ENCODE measurements at regions not wholly inside any gene's neighbourhood (a gene's known extent, or its start where the extent isn't known, plus 50 kb on each side); places are given as distances from the start of the nearest gene placed in this dataset.

- TF ChIP-seq CTCF (IDR thresholded peaks at IDR 0.05; ENCODE audit: unreplicated experiment): no peak
- Mint-ChIP-seq H3K36me3 (ENCODE audit: insufficient read depth, unreplicated experiment) (no peaks in the 10 kb centered on the region), H3K4me1 (ENCODE audit: insufficient read depth, unreplicated experiment) (no peaks in the 10 kb centered on the region), H3K4me3 (ENCODE audit: unreplicated experiment) (no peak overlapping the region), H3K9me3 (ENCODE audit: unreplicated experiment) (no peaks in the 10 kb centered on the region), H3K27me3 (ENCODE audit: insufficient read depth, unreplicated experiment) (no peaks in the 10 kb centered on the region), H3K27ac (ENCODE audit: low read depth, unreplicated experiment) (no peak overlapping the region)
- ChIA-PET POLR2A (interaction anchor here (0.7 to 1.6 kb wide), 7 partner anchors 9 to 86 kb away, joined by 3 to 6 read pairs (median 4); no protein-coding TSS in a partner anchor), CTCF (interaction anchor here (0.6 kb wide), 1 partner anchor 17 kb away, joined by 3 read pairs; no protein-coding TSS in a partner anchor)
- no peak for DNase-seq (ENCODE audit: unreplicated experiment)
- no TSS peak for BruUV-seq (replicated peaks)
- intact Hi-C loops (cut with micrococcal nuclease): no loop called here
Measured at GRCh38 chr1:234697015-234697414, 87.0 kb upstream of the IRF2BP2 start.

GRCh38 chr1:234696148-234696576 lies 86.2 kb upstream of the IRF2BP2 start:
- Mint-ChIP-seq H3K27me3 (ENCODE audit: insufficient read depth, unreplicated experiment) (no peaks in the 10 kb centered on the region), H3K4me1 (ENCODE audit: insufficient read depth, unreplicated experiment) (no peaks in the 10 kb centered on the region), H3K4me3 (ENCODE audit: unreplicated experiment) (no peak overlapping the region), H3K27ac (ENCODE audit: low read depth, unreplicated experiment) (no peak overlapping the region), H3K36me3 (ENCODE audit: insufficient read depth, unreplicated experiment) (no peaks in the 10 kb centered on the region), H3K9me3 (ENCODE audit: unreplicated experiment) (no peaks in the 10 kb centered on the region)
- POLR2A ChIA-PET: interaction anchor here (1.1 to 1.6 kb wide), 2 partner anchors 8 to 77 kb away, joined by 3 to 4 read pairs; no protein-coding TSS in a partner anchor
- no peak for DNase-seq (ENCODE audit: unreplicated experiment)
- intact Hi-C loops (cut with micrococcal nuclease): no loop called here
- CTCF ChIA-PET: interaction anchor here (0.7 kb wide), 1 partner anchor 525 kb away, joined by 3 read pairs; no protein-coding TSS in a partner anchor
- TF ChIP-seq CTCF (IDR thresholded peaks at IDR 0.05; ENCODE audit: unreplicated experiment): no peak
- no TSS peak for BruUV-seq (replicated peaks)

GRCh38 chr1:234694661-234695060 lies 84.7 kb upstream of the IRF2BP2 start:
- CTCF ChIA-PET: interaction anchor here (0.6 to 1.5 kb wide), 8 partner anchors 13 to 924 kb away, joined by 3 to 7 read pairs (median 3); no protein-coding TSS in a partner anchor
- Mint-ChIP-seq H3K27me3 (ENCODE audit: insufficient read depth, unreplicated experiment) (no peaks in the 10 kb centered on the region), H3K36me3 (ENCODE audit: insufficient read depth, unreplicated experiment) (no peaks in the 10 kb centered on the region), H3K4me1 (ENCODE audit: insufficient read depth, unreplicated experiment) (no peaks in the 10 kb centered on the region), H3K9me3 (ENCODE audit: unreplicated experiment) (no peaks in the 10 kb centered on the region), H3K4me3 (ENCODE audit: unreplicated experiment) (no peak overlapping the region), H3K27ac (ENCODE audit: low read depth, unreplicated experiment) (no peak overlapping the region)
- BruUV-seq (replicated peaks): no TSS peak
- POLR2A ChIA-PET: interaction anchor here (0.9 to 3.5 kb wide), 5 partner anchors 9 to 161 kb away, joined by 3 to 23 read pairs (median 5); partner anchors contain the start of gene IRF2BP2
- no peak for DNase-seq (ENCODE audit: unreplicated experiment)
- no peak for TF ChIP-seq CTCF (IDR thresholded peaks at IDR 0.05; ENCODE audit: unreplicated experiment)
- intact Hi-C loops (cut with micrococcal nuclease): no loop called here

- Mint-ChIP-seq H3K4me1 (ENCODE audit: insufficient read depth, unreplicated experiment) (no peaks in the 10 kb centered on the region), H3K27ac (ENCODE audit: low read depth, unreplicated experiment) (no peak overlapping the region), H3K4me3 (ENCODE audit: unreplicated experiment) (no peak overlapping the region), H3K36me3 (ENCODE audit: insufficient read depth, unreplicated experiment) (no peaks in the 10 kb centered on the region), H3K27me3 (ENCODE audit: insufficient read depth, unreplicated experiment) (no peaks in the 10 kb centered on the region), H3K9me3 (ENCODE audit: unreplicated experiment) (no peaks in the 10 kb centered on the region)
- ChIA-PET POLR2A (interaction anchor here (0.5 to 3.5 kb wide), 13 partner anchors 9 to 82 kb away, joined by 3 to 23 read pairs (median 5); no protein-coding TSS in a partner anchor), CTCF (interaction anchor here (0.7 to 1.6 kb wide), 5 partner anchors 9 to 194 kb away, joined by 3 to 7 read pairs (median 6); no protein-coding TSS in a partner anchor)
- intact Hi-C loops (cut with micrococcal nuclease): no loop called here
- DNase-seq (ENCODE audit: unreplicated experiment): no peak
- BruUV-seq (replicated peaks): no TSS peak
- TF ChIP-seq CTCF (IDR thresholded peaks at IDR 0.05; ENCODE audit: unreplicated experiment): no peak
Measured at GRCh38 chr1:234692966-234693580, 83.1 kb upstream of the IRF2BP2 start.
